GM19099 (cell line): ENCODE measurements at regions not wholly inside any gene's neighbourhood (a gene's known extent, or its start where the extent isn't known, plus 50 kb on each side); places are given as distances from the start of the nearest gene placed in this dataset.

Experiments used
- POLR2A ChIP-seq: IDR thresholded peaks from 3 replicates; pipeline ENCODE4 v1.6.1; 2011; ENCODE audit warnings: low read depth; ENCODE audit not compliant: insufficient read length; ENCODE audit errors: extremely low read depth

- TF ChIP-seq POLR2A: peak; percentile 65
Observed at GRCh38 chr13:50123862-50124535, 108.8 kb downstream of the KCNRG start.

GRCh38 chr13:50124536-50125303 lies 109.5 kb downstream of the KCNRG start:
- TF ChIP-seq POLR2A: no peak

GRCh38 chr13:50125304-50125553 lies 110.0 kb downstream of the KCNRG start:
- TF ChIP-seq POLR2A: no peak

- TF ChIP-seq POLR2A: peak; percentile 49
Observed at GRCh38 chr13:50125554-50126262, 110.5 kb downstream of the KCNRG start.

- no peak for TF ChIP-seq POLR2A
Observed at GRCh38 chr13:50126263-50126992, 111.2 kb downstream of the KCNRG start.

DNA sequence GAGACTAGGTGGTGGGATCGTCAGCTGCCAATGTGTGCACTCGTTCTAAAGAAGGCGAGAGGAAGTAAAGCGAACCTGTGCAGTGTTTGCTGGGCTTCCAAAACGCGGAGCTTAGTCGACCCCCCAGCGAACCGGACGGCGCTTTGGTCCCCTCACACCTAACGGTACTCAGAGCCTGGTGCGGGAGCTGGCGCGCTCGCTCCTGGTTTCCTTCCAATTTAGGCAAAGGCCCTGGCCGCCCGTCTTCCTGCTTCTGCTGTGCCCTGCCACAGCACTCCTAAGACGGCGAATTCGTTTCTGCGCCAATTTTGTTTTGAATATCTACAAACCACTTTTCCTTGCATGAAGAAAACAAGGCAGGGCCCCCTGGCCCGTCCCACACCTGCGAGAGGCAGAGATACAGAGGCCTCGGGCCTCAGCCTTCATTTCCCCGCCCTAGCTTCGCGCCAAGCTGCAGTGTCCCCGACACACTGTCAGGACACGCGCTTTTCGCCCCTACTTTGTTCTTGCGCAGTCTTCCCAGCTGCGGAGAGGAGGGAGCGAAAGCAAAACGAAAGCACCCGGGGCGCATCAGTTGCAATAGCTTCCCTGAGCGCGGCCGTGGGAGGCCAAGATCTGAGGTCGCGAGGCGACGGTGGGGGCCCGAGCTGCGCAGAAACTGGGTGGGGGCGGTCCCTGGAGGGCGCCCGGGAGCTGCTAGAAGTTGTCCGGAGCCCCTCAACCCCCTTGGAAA lies 111.9 kb downstream of the KCNRG start:
- no peak for TF ChIP-seq POLR2A

- TF ChIP-seq POLR2A: no peak
Observed at GRCh38 chr13:50127726-50128291, 112.6 kb downstream of the KCNRG start.

DNA sequence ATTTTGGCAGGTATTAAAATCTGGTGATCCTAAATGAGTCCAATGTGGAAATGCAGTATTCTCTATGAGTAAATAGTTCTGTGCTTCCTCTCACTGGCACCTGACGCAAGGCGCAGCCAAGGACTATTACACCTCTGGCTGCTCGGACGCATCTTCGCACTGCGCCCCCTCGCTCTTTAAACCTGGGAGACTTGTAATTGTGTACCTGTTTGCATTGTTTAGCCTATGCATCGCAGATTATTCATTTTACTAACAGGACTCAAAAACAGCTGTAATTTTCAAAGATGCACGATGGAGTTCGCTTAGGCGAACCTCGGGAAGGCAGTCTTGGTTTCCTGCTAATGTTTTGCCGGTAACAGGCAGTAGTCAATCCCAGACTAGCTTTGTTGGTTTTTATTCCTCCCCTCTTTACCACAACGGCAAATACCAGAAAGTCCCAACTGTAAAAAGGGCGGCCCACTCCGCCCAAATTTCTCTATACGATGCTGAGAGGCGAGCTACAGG lies 113.2 kb downstream of the KCNRG start:
- TF ChIP-seq POLR2A: no peak

- TF ChIP-seq POLR2A: no peak
Observed at GRCh38 chr13:50129081-50129705, 113.9 kb downstream of the KCNRG start.

DNA sequence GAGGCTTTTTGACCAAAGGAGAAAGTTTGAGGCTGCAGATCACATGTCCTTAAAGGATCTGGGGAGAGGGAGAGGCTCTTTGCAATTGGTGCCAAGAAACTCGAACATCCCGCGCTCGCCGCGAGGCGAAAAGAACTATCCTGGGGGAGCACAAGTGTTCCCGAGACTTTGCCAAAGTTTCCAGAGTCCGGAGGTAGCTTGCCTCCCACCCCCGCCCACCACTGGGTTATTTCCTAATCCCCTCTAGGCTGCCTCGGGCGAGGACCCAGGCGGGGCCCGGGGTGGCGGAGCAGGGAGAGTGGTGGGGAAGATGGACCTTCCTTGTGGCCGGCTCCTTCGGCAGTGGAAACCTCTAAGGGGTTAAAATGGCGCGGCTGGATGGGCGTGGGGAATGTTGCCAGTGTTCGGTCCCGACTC lies 114.5 kb downstream of the KCNRG start:
- TF ChIP-seq POLR2A: no peak

DNA sequence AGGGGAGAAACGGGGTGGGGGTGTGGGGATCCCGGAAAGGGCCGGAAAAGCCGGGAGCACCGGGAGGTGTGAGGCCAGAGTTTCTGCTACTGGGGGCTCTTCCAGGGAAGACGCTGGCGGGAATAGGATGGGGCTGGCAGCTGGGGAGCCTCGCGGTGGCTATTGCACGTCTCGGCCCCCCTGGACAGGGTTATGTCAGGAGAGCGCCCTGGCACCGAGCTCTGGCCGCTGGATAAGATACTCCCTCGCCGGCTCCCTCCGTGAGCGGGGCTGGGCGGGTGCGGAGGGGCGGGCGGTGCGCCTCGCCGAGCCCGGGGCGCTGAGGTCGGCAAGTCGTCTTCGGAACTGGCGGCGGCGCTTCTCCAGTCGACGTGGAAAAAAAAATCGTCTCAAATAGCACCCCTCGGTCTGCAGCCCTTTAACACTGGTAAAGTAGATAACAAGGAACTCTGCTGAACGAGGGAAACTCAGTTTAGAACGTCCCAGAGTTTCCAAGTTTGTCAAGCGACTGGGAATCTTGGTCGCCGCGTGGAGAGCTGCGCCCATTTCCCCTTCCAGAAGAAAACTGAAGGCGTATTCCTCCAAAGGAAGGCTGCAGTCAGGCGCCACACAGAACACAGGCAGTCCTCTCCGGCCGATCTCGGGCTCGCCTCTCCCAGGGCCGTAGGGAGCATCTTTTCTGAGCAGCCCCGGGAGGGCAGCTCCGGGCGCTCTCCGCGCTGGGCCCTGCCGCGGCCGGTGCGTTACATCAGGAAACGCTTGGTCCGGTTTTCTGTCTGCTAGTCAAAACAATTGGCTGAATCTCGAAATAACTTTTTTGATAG lies 115.1 kb downstream of the KCNRG start:
- TF ChIP-seq POLR2A: no peak

GRCh38 chr13:50131920-50132903 lies 117.0 kb downstream of the KCNRG start:
- TF ChIP-seq POLR2A: no peak
